SK-N-SH treated with all-trans-retinoic acid at 6 μM for 48 hours (cell line): ENCODE measurements at regions not wholly inside any gene's neighbourhood (a gene's known extent, or its start where the extent isn't known, plus 50 kb on each side); places are given as distances from the start of the nearest gene placed in this dataset.

ENCODE experiments used
- ATAC-seq: fragments of 200-7000 bp; cut with Tn5 transposase; 3 replicates; pipeline ENCODE4 v1.9.1; 2020; ENCODE audit warnings: mild to moderate bottlenecking, moderate library complexity
- ARNTL ChIP-seq: fragments of 450-650 bp; formaldehyde crosslinking; IDR thresholded peaks from 2 replicates; pipeline ENCODE4 v1.5.0; 2020; ENCODE audit warnings: low read depth, mild to moderate bottlenecking, moderate library complexity, borderline replicate concordance
- CREB5 ChIP-seq: fragments of 250-450 bp; sonication (Bioruptor Pico); IDR thresholded peaks from 2 replicates; pipeline ENCODE4 v1.5.1; 2020; ENCODE audit warnings: low read depth, mild to moderate bottlenecking, moderate library complexity
- CSDC2 ChIP-seq: fragments of 250-450 bp; sonication (Bioruptor Pico); IDR thresholded peaks from 2 replicates; pipeline ENCODE4 v1.5.0; 2020; ENCODE audit warnings: mild to moderate bottlenecking, moderate library complexity
- CSRNP3 ChIP-seq: fragments of 250-450 bp; sonication (Bioruptor Pico); IDR thresholded peaks from 2 replicates; pipeline ENCODE4 v1.5.1; 2021; ENCODE audit warnings: mild to moderate bottlenecking, moderate library complexity
- ESRRG ChIP-seq: fragments of 250-450 bp; sonication (Bioruptor Pico); IDR thresholded peaks from 2 replicates; pipeline ENCODE4 v1.6.1; 2021; ENCODE audit warnings: mild to moderate bottlenecking
- GLIS3 ChIP-seq: fragments of 250-450 bp; sonication (Bioruptor Pico); IDR thresholded peaks from 2 replicates; pipeline ENCODE4 v1.5.0; 2020; ENCODE audit warnings: mild to moderate bottlenecking, moderate library complexity
- ISL1 ChIP-seq: fragments of 250-450 bp; sonication (Bioruptor Pico); IDR thresholded peaks from 2 replicates; pipeline ENCODE4 v2.1.2; 2022; ENCODE audit warnings: mild to moderate bottlenecking, moderate library complexity
- OSR1 ChIP-seq: fragments of 250-450 bp; sonication (Bioruptor Pico); IDR thresholded peaks from 2 replicates; pipeline ENCODE4 v1.8.0; 2022; ENCODE audit warnings: moderate library complexity, mild to moderate bottlenecking, inconsistent platforms
- PATZ1 ChIP-seq: fragments of 250-450 bp; sonication (Bioruptor Pico); IDR thresholded peaks from 2 replicates; pipeline ENCODE4 v1.8.0; 2020; ENCODE audit warnings: mild to moderate bottlenecking, moderate library complexity, borderline replicate concordance
- POU6F1 ChIP-seq: fragments of 250-450 bp; sonication (Bioruptor Pico); IDR thresholded peaks from 2 replicates; pipeline ENCODE4 v1.8.0; 2021; ENCODE audit warnings: low read depth, mild to moderate bottlenecking, moderate library complexity, borderline replicate concordance
- PPARA ChIP-seq: fragments of 250-450 bp; sonication (Bioruptor Pico); IDR thresholded peaks from 2 replicates; pipeline ENCODE4 v1.5.0; 2020; ENCODE audit warnings: mild to moderate bottlenecking, borderline replicate concordance
- TOX ChIP-seq: fragments of 250-450 bp; sonication (Bioruptor Pico); IDR thresholded peaks from 2 replicates; pipeline ENCODE4 v1.8.0; 2021; ENCODE audit warnings: mild to moderate bottlenecking, moderate library complexity, borderline replicate concordance
- TSHZ2 ChIP-seq: fragments of 250-450 bp; sonication (Bioruptor Pico); IDR thresholded peaks from 2 replicates; pipeline ENCODE4 v1.5.0; 2020; ENCODE audit warnings: mild to moderate bottlenecking, moderate library complexity
- ZFP3 ChIP-seq: fragments of 250-450 bp; sonication (Bioruptor Pico); IDR thresholded peaks from 2 replicates; pipeline ENCODE4 v1.5.0; 2020; ENCODE audit warnings: mild to moderate bottlenecking, moderate library complexity
- ZFP30 ChIP-seq: fragments of 450-650 bp; formaldehyde crosslinking; IDR thresholded peaks from 2 replicates; pipeline ENCODE4 v1.5.0; 2022; ENCODE audit warnings: mild to moderate bottlenecking, moderate library complexity
- ZNF565 ChIP-seq: fragments of 450-650 bp; formaldehyde crosslinking; conservative IDR thresholded peaks from 2 replicates; pipeline ENCODE4 v1.5.0; 2020; ENCODE audit warnings: low read depth, mild to moderate bottlenecking, moderate library complexity
- ZNF70 ChIP-seq: fragments of 450-650 bp; formaldehyde crosslinking; IDR thresholded peaks from 2 replicates; pipeline ENCODE4 v1.5.0; 2020; ENCODE audit warnings: mild to moderate bottlenecking, moderate library complexity
- ZNF8 ChIP-seq: fragments of 450-650 bp; formaldehyde crosslinking; IDR thresholded peaks from 2 replicates; pipeline ENCODE4 v1.5.0; 2020; ENCODE audit warnings: mild to moderate bottlenecking, moderate library complexity

- TF ChIP-seq ZFP3 (CRISPR knock-in tag) (no peak), CSDC2 (no peak), POU6F1 (CRISPR knock-in tag) (no peak), ZNF565 (CRISPR knock-in tag) (no peak), TSHZ2 (CRISPR knock-in tag) (no peak), ZNF70 (CRISPR knock-in tag) (no peak), PPARA (CRISPR knock-in tag) (no peak), OSR1 (CRISPR knock-in tag) (no peak)
- ATAC-seq: no peak; the same call in 2 of the 3 replicates
Measured at GRCh38 chr14:61167642-61168041, 113.5 kb downstream of the TMEM30B start.

GRCh38 chr14:61160798-61161197, 120.3 kb downstream of the TMEM30B start:
- TF ChIP-seq PPARA (CRISPR knock-in tag): no peak
- TF ChIP-seq ESRRG (CRISPR knock-in tag): no peak
- TF ChIP-seq PATZ1 (CRISPR knock-in tag): no peak
- TF ChIP-seq CSDC2: no peak
- TF ChIP-seq TSHZ2 (CRISPR knock-in tag): no peak
- no peak for TF ChIP-seq TOX (CRISPR knock-in tag)
- no peak for TF ChIP-seq GLIS3 (CRISPR knock-in tag)
- no peak for TF ChIP-seq ZFP30 (CRISPR knock-in tag)
- TF ChIP-seq ZNF8 (CRISPR knock-in tag): no peak
- TF ChIP-seq ISL1: no peak
- no peak for TF ChIP-seq ZNF70 (CRISPR knock-in tag)
- no peak for TF ChIP-seq ZFP3 (CRISPR knock-in tag)
- no peak for ATAC-seq

- no peak for ATAC-seq
- TF ChIP-seq ZNF8 (CRISPR knock-in tag): no peak
- TF ChIP-seq CREB5 (CRISPR knock-in tag): no peak
- TF ChIP-seq POU6F1 (CRISPR knock-in tag): no peak
- TF ChIP-seq GLIS3 (CRISPR knock-in tag): no peak
- no peak for TF ChIP-seq ARNTL
- TF ChIP-seq CSDC2: no peak
- no peak for TF ChIP-seq CSRNP3
Measured at GRCh38 chr14:61154641-61155040, 126.5 kb downstream of the TMEM30B start.
